Suprapubic skin (tissue), 4 donors: ENCODE measurements at regions not wholly inside any gene's neighbourhood (a gene's known extent, or its start where the extent isn't known, plus 50 kb on each side); places are given as distances from the start of the nearest gene placed in this dataset.

Experiments used
- CTCF ChIP-seq, 2 donors: fragments of 200-600 bp in 1 of 2; fragments of 450-650 bp in 1 of 2; sonication (generic) in 1 of 2; IDR thresholded peaks; one replicate each; pipeline ENCODE4 v1.5.1; 2016 to 2019; ENCODE audit warnings: antibody characterized with exemption in 2 of 2, mild to moderate bottlenecking in 1 of 2, moderate library complexity in 1 of 2
- EP300 ChIP-seq: sonication (generic); formaldehyde crosslinking; IDR thresholded peaks from one replicate; pipeline ENCODE4 v1.6.1; 2017; ENCODE audit warnings: antibody characterized with exemption
- POLR2A ChIP-seq, 2 donors: fragments of 450-650 bp; IDR thresholded peaks; one replicate each; pipeline ENCODE4 v1.6.1; 2017; ENCODE audit warnings: antibody characterized with exemption in 2 of 2, mild to moderate bottlenecking in 2 of 2, moderate library complexity in 2 of 2
- POLR2AphosphoS5 ChIP-seq, 3 donors: sonication (generic); formaldehyde crosslinking; IDR thresholded peaks; one replicate each; pipeline ENCODE4 v1.6.1; 2017; ENCODE audit warnings: antibody characterized with exemption in 3 of 3

DNA sequence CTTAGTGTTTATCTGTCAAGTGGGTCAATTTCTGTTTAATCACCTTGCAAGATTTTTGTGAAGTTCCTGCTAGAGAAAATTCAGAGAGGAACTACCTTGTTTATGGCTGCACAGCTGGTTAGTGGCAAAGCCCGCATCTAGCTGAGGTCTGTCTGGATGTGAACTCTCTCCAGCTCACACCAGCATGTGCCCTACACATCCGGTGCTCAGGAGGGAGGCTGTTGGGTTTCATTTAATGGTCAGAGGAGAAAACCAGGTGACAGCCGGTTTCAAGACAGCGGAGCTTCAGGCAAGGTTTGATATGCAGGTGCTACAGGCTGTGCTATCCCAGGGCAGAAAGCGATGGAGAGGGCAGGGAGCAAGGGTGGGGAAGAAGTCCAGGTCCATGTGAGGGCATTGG lies 351.1 kb downstream of the ACTR3B start:
- TF ChIP-seq CTCF (IDR thresholded peaks at IDR 0.05) (no peak), EP300 (no peak), POLR2A (IDR thresholded peaks at IDR 0.05) (no peak), POLR2AphosphoS5 (IDR thresholded peaks at IDR 0.05) (no peak)
